Stomach (tissue), 4 donors: ENCODE measurements at regions not wholly inside any gene's neighbourhood (a gene's known extent, or its start where the extent isn't known, plus 50 kb on each side); places are given as distances from the start of the nearest gene placed in this dataset.

Source experiments
- EP300 ChIP-seq: sonication (generic); formaldehyde crosslinking; IDR thresholded peaks from one replicate; pipeline ENCODE4 v1.6.1; 2017; ENCODE audit warnings: antibody characterized with exemption
- POLR2A ChIP-seq, 4 donors: fragments of 450-650 bp; IDR thresholded peaks; one replicate each; pipeline ENCODE4 v1.6.1; 2016; ENCODE audit warnings: antibody characterized with exemption in 4 of 4, control low read depth in 2 of 4, mild to moderate bottlenecking in 1 of 4, moderate library complexity in 1 of 4
- POLR2AphosphoS5 ChIP-seq, 3 donors: sonication (generic); formaldehyde crosslinking; IDR thresholded peaks; one replicate each; pipeline ENCODE4 v1.6.1; 2016; ENCODE audit warnings: antibody characterized with exemption in 3 of 3
- TF ChIP-seq, protein P1 (sequence below), 7 experiments: fragments of 450-650 bp in 4 of 7; fragments of 200-600 bp in 3 of 7; sonication (generic) in 3 of 7; IDR thresholded peaks; one replicate each; pipeline ENCODE4 v1.5.1; 2016 to 2019; ENCODE audit warnings: antibody characterized with exemption in 7 of 7, control low read depth in 2 of 7, mild to moderate bottlenecking in 1 of 7

- TF ChIP-seq, protein P1, sequence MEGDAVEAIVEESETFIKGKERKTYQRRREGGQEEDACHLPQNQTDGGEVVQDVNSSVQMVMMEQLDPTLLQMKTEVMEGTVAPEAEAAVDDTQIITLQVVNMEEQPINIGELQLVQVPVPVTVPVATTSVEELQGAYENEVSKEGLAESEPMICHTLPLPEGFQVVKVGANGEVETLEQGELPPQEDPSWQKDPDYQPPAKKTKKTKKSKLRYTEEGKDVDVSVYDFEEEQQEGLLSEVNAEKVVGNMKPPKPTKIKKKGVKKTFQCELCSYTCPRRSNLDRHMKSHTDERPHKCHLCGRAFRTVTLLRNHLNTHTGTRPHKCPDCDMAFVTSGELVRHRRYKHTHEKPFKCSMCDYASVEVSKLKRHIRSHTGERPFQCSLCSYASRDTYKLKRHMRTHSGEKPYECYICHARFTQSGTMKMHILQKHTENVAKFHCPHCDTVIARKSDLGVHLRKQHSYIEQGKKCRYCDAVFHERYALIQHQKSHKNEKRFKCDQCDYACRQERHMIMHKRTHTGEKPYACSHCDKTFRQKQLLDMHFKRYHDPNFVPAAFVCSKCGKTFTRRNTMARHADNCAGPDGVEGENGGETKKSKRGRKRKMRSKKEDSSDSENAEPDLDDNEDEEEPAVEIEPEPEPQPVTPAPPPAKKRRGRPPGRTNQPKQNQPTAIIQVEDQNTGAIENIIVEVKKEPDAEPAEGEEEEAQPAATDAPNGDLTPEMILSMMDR (IDR thresholded peaks at IDR 0.05) = no peak
- TF ChIP-seq POLR2A (IDR thresholded peaks at IDR 0.05) (no peak), POLR2AphosphoS5 (IDR thresholded peaks at IDR 0.05) (no peak), EP300 (no peak)
These were observed 1534.3 kb downstream of the MAT2B start for GRCh38 chr5:165039748-165040147.
